Liver (tissue), 8 donors: ENCODE measurements at regions not wholly inside any gene's neighbourhood (a gene's known extent, or its start where the extent isn't known, plus 50 kb on each side); places are given as distances from the start of the nearest gene placed in this dataset.

Source experiments
- DNase-seq: peaks from one replicate; pipeline ENCODE4 v3.0.0-alpha.2; 2017; ENCODE audit warnings: low spot score
- H3K27ac ChIP-seq, 2 donors: one replicate each; pipeline ENCODE4 v1.7.0; 2013; ENCODE audit warnings: inconsistent platforms in 2 of 2, low read length in 2 of 2, control low read depth in 1 of 2, low read depth in 1 of 2, mild to moderate bottlenecking in 1 of 2
- H3K27me3 ChIP-seq, 4 donors: one replicate each; pipeline versions ENCODE4 v1.6.1 to v1.7.0; 2013; ENCODE audit warnings: low read length in 3 of 4, inconsistent platforms in 1 of 4, mild to moderate bottlenecking in 1 of 4, moderate library complexity in 1 of 4; ENCODE audit not compliant: control insufficient read depth in 4 of 4, insufficient read depth in 4 of 4
- H3K36me3 ChIP-seq, 4 donors: one replicate each; pipeline versions ENCODE4 v1.6.1 to v1.7.0; 2013; ENCODE audit warnings: low read length in 3 of 4, mild to moderate bottlenecking in 3 of 4, low read depth in 1 of 4, moderate library complexity in 1 of 4; ENCODE audit not compliant: control insufficient read depth in 4 of 4, insufficient read depth in 3 of 4
- H3K4me1 ChIP-seq, 4 donors: one replicate each; pipeline versions ENCODE4 v1.6.1 to v1.7.0; 2013; ENCODE audit warnings: low read length in 3 of 4, mild to moderate bottlenecking in 3 of 4, moderate library complexity in 1 of 4; ENCODE audit not compliant: control insufficient read depth in 4 of 4, insufficient read depth in 4 of 4
- H3K4me3 ChIP-seq, 3 donors: one replicate each; pipeline versions ENCODE4 v1.6.1 to v1.7.0; 2013; ENCODE audit warnings: low read length in 3 of 3, control low read depth in 1 of 3, low read depth in 1 of 3, mild to moderate bottlenecking in 1 of 3
- H3K9ac ChIP-seq, 2 donors: one replicate each; pipeline ENCODE4 v1.7.0; 2013; ENCODE audit warnings: low read length in 2 of 2, mild to moderate bottlenecking in 2 of 2, moderate library complexity in 2 of 2, control low read depth in 1 of 2, low read depth in 1 of 2
- H3K9me3 ChIP-seq, 4 donors: one replicate each; pipeline versions ENCODE4 v1.6.1 to v1.7.0; 2013; ENCODE audit warnings: low read length in 3 of 4; ENCODE audit not compliant: control insufficient read depth in 4 of 4
- EGR1 ChIP-seq, 2 donors: IDR thresholded peaks; 2 replicates each; pipeline ENCODE4 v1.6.1; 2016 to 2018; ENCODE audit warnings: antibody characterized with exemption in 2 of 2, low read depth in 2 of 2
- FOXA2 ChIP-seq: IDR thresholded peaks from 2 replicates; pipeline ENCODE4 v1.6.1; 2016; ENCODE audit warnings: antibody characterized with exemption
- HNF4A ChIP-seq, 2 donors: conservative IDR thresholded peaks; 2 replicates each; pipeline ENCODE4 v1.6.1; 2016; ENCODE audit warnings: antibody characterized with exemption in 2 of 2, mild to moderate bottlenecking in 2 of 2
- HNF4G ChIP-seq: IDR thresholded peaks from 2 replicates; pipeline ENCODE4 v1.6.1; 2016; ENCODE audit warnings: antibody characterized with exemption
- JUND ChIP-seq, 2 donors: IDR thresholded peaks; 2 replicates each; pipeline ENCODE4 v1.6.1; 2016; ENCODE audit warnings: antibody characterized with exemption in 2 of 2
- NR2F2 ChIP-seq: IDR thresholded peaks from 2 replicates; pipeline ENCODE4 v1.6.1; 2016; ENCODE audit warnings: antibody characterized with exemption
- RAD21 ChIP-seq, 2 donors: IDR thresholded peaks; 2 replicates each; pipeline ENCODE4 v1.6.1; 2016; ENCODE audit warnings: antibody characterized with exemption in 2 of 2, mild to moderate bottlenecking in 2 of 2
- RXRA ChIP-seq, 2 donors: IDR thresholded peaks; 2 replicates each; pipeline ENCODE4 v1.6.1; 2017 to 2018; ENCODE audit warnings: antibody characterized with exemption in 2 of 2, mild to moderate bottlenecking in 1 of 2
- SP1 ChIP-seq: IDR thresholded peaks from 2 replicates; pipeline ENCODE4 v1.6.1; 2018; ENCODE audit warnings: antibody characterized with exemption, mild to moderate bottlenecking
- TAF1 ChIP-seq: conservative IDR thresholded peaks from 2 replicates; pipeline ENCODE4 v1.6.1; 2016; ENCODE audit warnings: antibody characterized with exemption, mild to moderate bottlenecking
- YY1 ChIP-seq: IDR thresholded peaks from 2 replicates; pipeline ENCODE4 v1.6.1; 2016; ENCODE audit warnings: antibody characterized with exemption, mild to moderate bottlenecking
- WGBS: extraction: QIAGEN DNeasy Blood & Tissue Kit; methylation state at CpG from one replicate; pipeline ENCODE4 v1.1.7; 2013; 5-methylcytosine and 5-hydroxymethylcytosine counted together
- TF ChIP-seq, protein P1 (sequence below): fragments of 150-350 bp; IDR thresholded peaks from 2 replicates; pipeline ENCODE4 v1.5.1; 2017; ENCODE audit warnings: improper control_type of control experiment, low read depth, low read length; ENCODE audit not compliant: missing input control
- TF ChIP-seq, protein P2 (sequence below): IDR thresholded peaks from 2 replicates; pipeline ENCODE4 v1.6.1; 2016; ENCODE audit warnings: antibody characterized with exemption
- TF ChIP-seq, protein P3 (sequence below): IDR thresholded peaks from 2 replicates; pipeline ENCODE4 v1.6.1; 2016; ENCODE audit warnings: antibody characterized with exemption, mild to moderate bottlenecking
- TF ChIP-seq, protein P4 (sequence below): IDR thresholded peaks from 2 replicates; pipeline ENCODE4 v1.6.1; 2016; ENCODE audit warnings: antibody characterized with exemption
- TF ChIP-seq, protein P5 (sequence below): IDR thresholded peaks from 2 replicates; pipeline ENCODE4 v1.6.1; 2016; ENCODE audit warnings: antibody characterized with exemption
- donor health status: healthy.
- donor health status: healthy.
- donor health status: healthy.
- donor health status: healthy.
- donor health status: healthy.

DNA sequence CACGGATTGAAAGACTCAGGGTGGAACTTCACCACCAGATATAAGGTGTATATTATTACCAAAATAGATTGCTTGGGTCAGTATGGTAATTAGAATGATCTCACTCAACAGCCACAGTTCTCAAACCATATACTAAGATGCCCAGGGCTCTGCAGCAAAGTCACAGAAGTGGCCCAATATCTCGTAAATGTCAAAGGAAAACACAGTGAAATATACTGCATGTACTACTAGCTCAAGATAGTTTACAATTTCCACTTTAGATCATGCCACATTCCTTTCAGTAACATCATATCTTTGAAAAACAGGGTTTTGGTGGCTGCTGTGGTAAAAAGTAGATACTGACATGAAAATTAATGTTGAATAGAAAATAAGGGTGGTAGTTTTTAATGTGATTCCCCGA lies 180.3 kb upstream of the ATP1B1 start (continued):
- TF ChIP-seq, protein P1, sequence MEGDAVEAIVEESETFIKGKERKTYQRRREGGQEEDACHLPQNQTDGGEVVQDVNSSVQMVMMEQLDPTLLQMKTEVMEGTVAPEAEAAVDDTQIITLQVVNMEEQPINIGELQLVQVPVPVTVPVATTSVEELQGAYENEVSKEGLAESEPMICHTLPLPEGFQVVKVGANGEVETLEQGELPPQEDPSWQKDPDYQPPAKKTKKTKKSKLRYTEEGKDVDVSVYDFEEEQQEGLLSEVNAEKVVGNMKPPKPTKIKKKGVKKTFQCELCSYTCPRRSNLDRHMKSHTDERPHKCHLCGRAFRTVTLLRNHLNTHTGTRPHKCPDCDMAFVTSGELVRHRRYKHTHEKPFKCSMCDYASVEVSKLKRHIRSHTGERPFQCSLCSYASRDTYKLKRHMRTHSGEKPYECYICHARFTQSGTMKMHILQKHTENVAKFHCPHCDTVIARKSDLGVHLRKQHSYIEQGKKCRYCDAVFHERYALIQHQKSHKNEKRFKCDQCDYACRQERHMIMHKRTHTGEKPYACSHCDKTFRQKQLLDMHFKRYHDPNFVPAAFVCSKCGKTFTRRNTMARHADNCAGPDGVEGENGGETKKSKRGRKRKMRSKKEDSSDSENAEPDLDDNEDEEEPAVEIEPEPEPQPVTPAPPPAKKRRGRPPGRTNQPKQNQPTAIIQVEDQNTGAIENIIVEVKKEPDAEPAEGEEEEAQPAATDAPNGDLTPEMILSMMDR, result no peak
- no peak for TF ChIP-seq SP1

DNA sequence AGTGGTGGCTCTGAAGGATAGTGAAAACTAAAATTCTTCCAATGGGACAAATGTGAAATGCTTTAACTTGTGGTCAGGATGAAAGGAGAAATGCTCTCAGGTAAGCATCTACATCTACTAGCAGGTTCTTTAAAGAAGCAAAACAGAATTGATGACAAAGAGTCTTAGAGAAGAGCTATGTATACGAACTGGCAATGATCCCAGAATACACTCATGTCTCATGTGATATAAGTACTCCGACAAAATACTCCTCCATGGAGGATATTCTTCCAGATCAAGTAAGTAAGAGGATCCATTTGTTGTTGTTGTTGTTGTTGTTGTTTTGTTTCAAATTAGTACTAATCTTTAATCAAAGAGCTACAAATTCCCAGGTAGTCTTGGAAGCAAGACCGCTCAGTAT lies 174.0 kb upstream of the ATP1B1 start:
- WGBS, result 92% methylated on average over 3 of the region's 3 CpGs
- no peak for DNase-seq
- Histone ChIP-seq H3K9ac (no peak overlapping the region), H3K4me1 (no peaks in the 10 kb centered on the region), H3K4me3 (no peak overlapping the region), H3K27me3 (no peaks in the 10 kb centered on the region), H3K27ac (no peak overlapping the region), H3K9me3 (no peaks in the 10 kb centered on the region), H3K36me3 (no peaks in the 10 kb centered on the region)
- no peak for TF ChIP-seq SP1
- TF ChIP-seq NR2F2, result no peak
- no peak for TF ChIP-seq YY1
- TF ChIP-seq, protein P2, sequence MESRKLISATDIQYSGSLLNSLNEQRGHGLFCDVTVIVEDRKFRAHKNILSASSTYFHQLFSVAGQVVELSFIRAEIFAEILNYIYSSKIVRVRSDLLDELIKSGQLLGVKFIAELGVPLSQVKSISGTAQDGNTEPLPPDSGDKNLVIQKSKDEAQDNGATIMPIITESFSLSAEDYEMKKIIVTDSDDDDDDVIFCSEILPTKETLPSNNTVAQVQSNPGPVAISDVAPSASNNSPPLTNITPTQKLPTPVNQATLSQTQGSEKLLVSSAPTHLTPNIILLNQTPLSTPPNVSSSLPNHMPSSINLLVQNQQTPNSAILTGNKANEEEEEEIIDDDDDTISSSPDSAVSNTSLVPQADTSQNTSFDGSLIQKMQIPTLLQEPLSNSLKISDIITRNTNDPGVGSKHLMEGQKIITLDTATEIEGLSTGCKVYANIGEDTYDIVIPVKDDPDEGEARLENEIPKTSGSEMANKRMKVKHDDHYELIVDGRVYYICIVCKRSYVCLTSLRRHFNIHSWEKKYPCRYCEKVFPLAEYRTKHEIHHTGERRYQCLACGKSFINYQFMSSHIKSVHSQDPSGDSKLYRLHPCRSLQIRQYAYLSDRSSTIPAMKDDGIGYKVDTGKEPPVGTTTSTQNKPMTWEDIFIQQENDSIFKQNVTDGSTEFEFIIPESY, result no peak
- TF ChIP-seq, protein P3, sequence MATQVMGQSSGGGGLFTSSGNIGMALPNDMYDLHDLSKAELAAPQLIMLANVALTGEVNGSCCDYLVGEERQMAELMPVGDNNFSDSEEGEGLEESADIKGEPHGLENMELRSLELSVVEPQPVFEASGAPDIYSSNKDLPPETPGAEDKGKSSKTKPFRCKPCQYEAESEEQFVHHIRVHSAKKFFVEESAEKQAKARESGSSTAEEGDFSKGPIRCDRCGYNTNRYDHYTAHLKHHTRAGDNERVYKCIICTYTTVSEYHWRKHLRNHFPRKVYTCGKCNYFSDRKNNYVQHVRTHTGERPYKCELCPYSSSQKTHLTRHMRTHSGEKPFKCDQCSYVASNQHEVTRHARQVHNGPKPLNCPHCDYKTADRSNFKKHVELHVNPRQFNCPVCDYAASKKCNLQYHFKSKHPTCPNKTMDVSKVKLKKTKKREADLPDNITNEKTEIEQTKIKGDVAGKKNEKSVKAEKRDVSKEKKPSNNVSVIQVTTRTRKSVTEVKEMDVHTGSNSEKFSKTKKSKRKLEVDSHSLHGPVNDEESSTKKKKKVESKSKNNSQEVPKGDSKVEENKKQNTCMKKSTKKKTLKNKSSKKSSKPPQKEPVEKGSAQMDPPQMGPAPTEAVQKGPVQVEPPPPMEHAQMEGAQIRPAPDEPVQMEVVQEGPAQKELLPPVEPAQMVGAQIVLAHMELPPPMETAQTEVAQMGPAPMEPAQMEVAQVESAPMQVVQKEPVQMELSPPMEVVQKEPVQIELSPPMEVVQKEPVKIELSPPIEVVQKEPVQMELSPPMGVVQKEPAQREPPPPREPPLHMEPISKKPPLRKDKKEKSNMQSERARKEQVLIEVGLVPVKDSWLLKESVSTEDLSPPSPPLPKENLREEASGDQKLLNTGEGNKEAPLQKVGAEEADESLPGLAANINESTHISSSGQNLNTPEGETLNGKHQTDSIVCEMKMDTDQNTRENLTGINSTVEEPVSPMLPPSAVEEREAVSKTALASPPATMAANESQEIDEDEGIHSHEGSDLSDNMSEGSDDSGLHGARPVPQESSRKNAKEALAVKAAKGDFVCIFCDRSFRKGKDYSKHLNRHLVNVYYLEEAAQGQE, result no peak
- TF ChIP-seq, protein P1, result no peak
- TF ChIP-seq RXRA (IDR thresholded peaks at IDR 0.05), result no peak
- TF ChIP-seq HNF4G, result no peak
- TF ChIP-seq, protein P4, sequence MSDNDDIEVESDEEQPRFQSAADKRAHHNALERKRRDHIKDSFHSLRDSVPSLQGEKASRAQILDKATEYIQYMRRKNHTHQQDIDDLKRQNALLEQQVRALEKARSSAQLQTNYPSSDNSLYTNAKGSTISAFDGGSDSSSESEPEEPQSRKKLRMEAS, result no peak
- no peak for TF ChIP-seq HNF4A (conservative IDR thresholded peaks at IDR 0.05)
- TF ChIP-seq JUND (IDR thresholded peaks at IDR 0.05), result no peak
- TF ChIP-seq FOXA2, result no peak
- no peak for TF ChIP-seq RAD21 (IDR thresholded peaks at IDR 0.05)
- no peak for TF ChIP-seq EGR1 (IDR thresholded peaks at IDR 0.05; ENCODE audit: low read depth in 2 of 2)
- TF ChIP-seq, protein P5, sequence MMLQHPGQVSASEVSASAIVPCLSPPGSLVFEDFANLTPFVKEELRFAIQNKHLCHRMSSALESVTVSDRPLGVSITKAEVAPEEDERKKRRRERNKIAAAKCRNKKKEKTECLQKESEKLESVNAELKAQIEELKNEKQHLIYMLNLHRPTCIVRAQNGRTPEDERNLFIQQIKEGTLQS, result no peak
- no peak for TF ChIP-seq TAF1
